Cardiac muscle cell (in vitro differentiated cells and primary cell): ENCODE measurements at regions not wholly inside any gene's neighbourhood (a gene's known extent, or its start where the extent isn't known, plus 50 kb on each side); places are given as distances from the start of the nearest gene placed in this dataset.

Experiments
- DNase-seq, 2 donors: peaks; one replicate each; pipeline versions ENCODE4 v3.0.0 to v3.0.0-alpha.2; 2010 to 2017; ENCODE audit warnings: low read depth in 1 of 2, low spot score in 1 of 2
- H3K27ac ChIP-seq: fragments of 200-600 bp; sonication (generic); 2 replicates; pipeline ENCODE4 v1.5.1; 2016
- H3K27me3 ChIP-seq: fragments of 200-600 bp; sonication (generic); 2 replicates; pipeline ENCODE4 v1.6.0; 2016; ENCODE audit warnings: control low read depth
- H3K36me3 ChIP-seq: fragments of 200-600 bp; sonication (generic); 2 replicates; pipeline ENCODE4 v1.5.1; 2016; ENCODE audit warnings: control low read depth
- H3K4me1 ChIP-seq: fragments of 200-600 bp; sonication (generic); 2 replicates; pipeline ENCODE4 v1.8.1; 2017; ENCODE audit warnings: low read depth, mild to moderate bottlenecking, mixed run types
- H3K4me3 ChIP-seq: fragments of 200-600 bp; sonication (generic); 2 replicates; pipeline ENCODE4 v1.5.1; 2016; ENCODE audit warnings: mild to moderate bottlenecking
- H3K9me3 ChIP-seq: fragments of 200-600 bp; sonication (generic); 2 replicates; pipeline ENCODE4 v1.5.1; 2017; ENCODE audit warnings: low read depth, mild to moderate bottlenecking, control low read depth
- CTCF ChIP-seq: IDR thresholded peaks from 2 replicates; pipeline ENCODE4 v1.5.1; 2012; ENCODE audit warnings: low read depth, mild to moderate bottlenecking, low read length

DNA sequence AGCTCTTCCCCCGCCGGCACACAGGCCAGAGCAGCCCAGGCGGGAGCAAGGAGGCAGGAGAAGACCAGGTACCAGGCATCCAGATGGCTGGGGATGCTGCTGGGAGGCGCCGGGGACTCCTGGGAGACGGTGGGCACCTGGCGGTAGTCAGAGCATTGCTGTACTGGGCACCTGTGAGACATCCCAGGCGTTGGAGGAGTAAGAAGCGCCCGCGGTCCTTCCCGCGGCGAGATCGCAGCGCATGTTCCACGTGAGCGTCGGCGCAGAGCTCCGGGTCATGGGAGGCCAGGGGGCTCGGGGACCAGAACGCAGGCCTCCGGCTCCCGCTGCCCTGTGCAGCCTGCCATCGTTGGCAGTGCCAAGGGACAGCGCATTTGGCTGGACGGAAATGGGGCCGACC, 293.7 kb upstream of the CDYL start:
- Histone ChIP-seq H3K36me3 (no peaks in the 10 kb centered on the region), H3K4me3 (no peak overlapping the region), H3K27me3 (no peaks in the 10 kb centered on the region), H3K27ac (no peak overlapping the region), H3K9me3 (no peaks in the 10 kb centered on the region), H3K4me1 (peaks cover 35% of the 10 kb centered on the region)
- TF ChIP-seq CTCF: no peak
- no peak for DNase-seq

GRCh38 chr6:4480788-4481735, 295.1 kb upstream of the CDYL start:
- no peak overlapping the region for H3K4me3 ChIP-seq
- DNase-seq: peak in 1 of 2 donors; percentile 8
- H3K9me3 ChIP-seq: no peaks in the 10 kb centered on the region
- no peaks in the 10 kb centered on the region for H3K36me3 ChIP-seq
- no peaks in the 10 kb centered on the region for H3K27me3 ChIP-seq
- no peak for TF ChIP-seq CTCF
- H3K4me1 ChIP-seq: peaks cover 35% of the 10 kb centered on the region
- no peak overlapping the region for H3K27ac ChIP-seq

DNA sequence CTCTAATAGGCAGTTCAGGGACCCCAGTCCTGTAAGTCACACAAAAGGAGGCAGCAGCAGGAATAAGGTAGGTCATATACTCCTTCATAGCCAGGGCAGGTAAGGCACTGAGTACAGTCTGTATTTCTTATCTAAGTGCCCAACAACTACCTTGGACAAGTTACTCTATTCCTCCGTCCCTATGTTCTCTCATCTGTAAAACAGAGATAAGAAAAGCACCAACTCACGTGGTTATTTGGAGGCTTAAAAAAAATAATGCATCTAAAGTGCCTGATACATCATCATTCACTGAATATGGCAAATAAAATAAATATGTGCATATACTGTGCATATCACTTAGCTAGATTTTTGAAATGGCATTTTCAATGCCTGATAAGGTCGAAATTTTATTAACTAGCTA, 298.1 kb upstream of the CDYL start:
- Histone ChIP-seq H3K4me3 (no peak overlapping the region), H3K36me3 (no peaks in the 10 kb centered on the region), H3K27me3 (no peaks in the 10 kb centered on the region), H3K4me1 (peaks cover 47% of the 10 kb centered on the region), H3K9me3 (no peaks in the 10 kb centered on the region), H3K27ac (no peak overlapping the region)
- no peak for DNase-seq
- TF ChIP-seq CTCF: no peak

- no peak for DNase-seq
- Histone ChIP-seq H3K9me3 (no peaks in the 10 kb centered on the region), H3K4me1 (peaks cover 32% of the 10 kb centered on the region), H3K4me3 (no peak overlapping the region), H3K27me3 (no peaks in the 10 kb centered on the region), H3K36me3 (no peaks in the 10 kb centered on the region), H3K27ac (no peak overlapping the region)
- TF ChIP-seq CTCF: no peak
These were observed 301.4 kb upstream of the CDYL start for GRCh38 chr6:4474810-4475209.

DNA sequence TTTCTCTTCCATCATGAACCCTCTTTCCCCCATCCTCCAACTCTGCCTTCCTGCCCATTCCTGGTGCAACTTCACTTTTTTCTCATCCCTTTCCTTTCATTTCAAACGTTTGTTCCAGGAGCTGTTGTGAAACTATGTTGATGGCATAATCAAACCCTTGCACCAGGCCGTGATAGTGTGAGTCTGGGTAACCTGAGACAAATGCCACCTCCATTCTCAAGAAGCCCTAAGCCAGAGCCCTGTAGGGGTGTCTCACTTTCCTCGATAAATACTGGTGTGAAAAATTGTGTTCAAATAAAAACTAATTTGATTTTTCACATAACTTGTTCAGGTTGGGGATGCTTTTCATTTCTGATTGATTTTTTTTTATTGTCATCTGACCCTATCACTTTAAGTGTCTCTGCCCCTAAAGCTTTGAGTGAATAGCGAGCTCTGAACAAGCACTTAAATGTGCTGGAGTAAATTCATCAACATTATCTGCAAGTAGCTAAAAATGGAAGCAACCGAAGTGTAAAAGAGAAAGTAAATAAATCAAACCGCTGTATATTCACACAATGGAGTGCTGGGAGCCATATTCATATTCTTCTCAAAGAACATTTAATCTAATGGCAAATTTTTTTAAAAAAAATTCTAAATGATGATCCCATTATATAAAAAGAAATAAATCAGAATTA, 303.1 kb upstream of the CDYL start:
- no peak for TF ChIP-seq CTCF
- no peaks in the 10 kb centered on the region for H3K9me3 ChIP-seq
- no peaks in the 10 kb centered on the region for H3K36me3 ChIP-seq
- H3K27ac ChIP-seq: peak overlapping the region; percentile 75
- no peaks in the 10 kb centered on the region for H3K27me3 ChIP-seq
- H3K4me1 ChIP-seq: peaks cover 23% of the 10 kb centered on the region
- DNase-seq: peak in 1 of 2 donors; percentile 24
- no peak overlapping the region for H3K4me3 ChIP-seq
